CD4-positive, alpha-beta memory T cell (primary cell): ENCODE measurements at regions not wholly inside any gene's neighbourhood (a gene's known extent, or its start where the extent isn't known, plus 50 kb on each side); places are given as distances from the start of the nearest gene placed in this dataset.
"Not testable (repeated sequence)": the region's sequence is repeated elsewhere in the genome, so short reads cannot be mapped to it uniquely, and the experiment has no call there.

Experiments used
- CTCF ChIA-PET: fragments of 350-600 bp; sonication (Branson Sonifier 250); formaldehyde crosslinking; loops from one replicate; lab custom pipeline; 2021; ENCODE audit warnings: inconsistent platforms; ENCODE audit not compliant: partially characterized antibody; lab: Charles Lee
- POLR2A ChIA-PET: fragments of 350-600 bp; sonication (Branson Sonifier 250); formaldehyde crosslinking; loops from one replicate; lab custom pipeline; 2021; ENCODE audit not compliant: partially characterized antibody; lab: Charles Lee
- DNase-seq, 5 donors: peaks; one replicate each; pipeline versions ENCODE4 v3.0.0 to v3.0.0-alpha.2; 2020 to 2022; ENCODE audit warnings: mixed read lengths in 1 of 5
- H3K27ac ChIP-seq: one replicate; pipeline ENCODE4 v1.7.0; 2013; ENCODE audit warnings: low read depth, low read length
- H3K27me3 ChIP-seq: 2 replicates; pipeline ENCODE4 v1.7.0; 2013; ENCODE audit warnings: mild to moderate bottlenecking, low read length, moderate library complexity; ENCODE audit not compliant: insufficient read depth
- H3K36me3 ChIP-seq: 2 replicates; pipeline ENCODE4 v1.7.0; 2013; ENCODE audit warnings: mild to moderate bottlenecking, low read length, moderate library complexity; ENCODE audit not compliant: insufficient read depth
- H3K4me1 ChIP-seq: 2 replicates; pipeline ENCODE4 v1.7.0; 2013; ENCODE audit warnings: mild to moderate bottlenecking, low read length, moderate library complexity; ENCODE audit not compliant: insufficient read depth
- H3K4me3 ChIP-seq, 2 donors: one replicate each; pipeline ENCODE4 v1.7.0; 2013; ENCODE audit warnings: low read length in 2 of 2, mild to moderate bottlenecking in 1 of 2
- H3K9me3 ChIP-seq, 2 donors: one replicate each; pipeline ENCODE4 v1.7.0; 2013; ENCODE audit warnings: low read length in 2 of 2, control low read depth in 1 of 2; ENCODE audit not compliant: control insufficient read depth in 1 of 2
- H3K27ac Mint-ChIP-seq, 7 donors: one replicate each; pipeline ENCODE4 v1.8.0; 2020 to 2021; ENCODE audit warnings: mixed read lengths in 7 of 7, mild to moderate bottlenecking in 6 of 7, inconsistent platforms in 3 of 7, moderate library complexity in 3 of 7
- H3K27me3 Mint-ChIP-seq, 2 donors: one replicate each; pipeline ENCODE4 v1.8.0; 2020 to 2021; ENCODE audit warnings: mixed read lengths in 2 of 2
- H3K36me3 Mint-ChIP-seq, 2 donors: one replicate each; pipeline ENCODE4 v1.8.0; 2020 to 2021; ENCODE audit warnings: mixed read lengths in 2 of 2, inconsistent platforms in 1 of 2, mild to moderate bottlenecking in 1 of 2
- H3K4me1 Mint-ChIP-seq, 4 donors: one replicate each; pipeline ENCODE4 v1.8.0; 2020 to 2021; ENCODE audit warnings: mixed read lengths in 4 of 4, mild to moderate bottlenecking in 1 of 4
- H3K4me3 Mint-ChIP-seq, 8 donors: one replicate each; pipeline ENCODE4 v1.8.0; 2020 to 2021; ENCODE audit warnings: mixed read lengths in 8 of 8, mild to moderate bottlenecking in 7 of 8, moderate library complexity in 6 of 8, inconsistent platforms in 3 of 8
- H3K9me3 Mint-ChIP-seq, 8 donors: one replicate each; pipeline ENCODE4 v1.8.0; 2020 to 2021; ENCODE audit warnings: mixed read lengths in 8 of 8, mild to moderate bottlenecking in 5 of 8, inconsistent platforms in 3 of 8, moderate library complexity in 1 of 8
- intact Hi-C: fragments of 100-400 bp; cut with micrococcal nuclease; formaldehyde crosslinking; loops from one replicate; pipeline ENCODE4 v1.15.1; 2023

GRCh38 chr2:167333245-167333644, 445.0 kb downstream of the XIRP2 start:
- H3K36me3 Mint-ChIP-seq, result no peaks in the 10 kb centered on the region
- no peak overlapping the region for H3K27ac Mint-ChIP-seq
- ChIA-PET POLR2A (no interaction called here), CTCF (no interaction called here)
- H3K4me3 Mint-ChIP-seq, result no peak overlapping the region
- no peak for DNase-seq
- no peaks in the 10 kb centered on the region for H3K4me1 Mint-ChIP-seq
- Histone ChIP-seq H3K36me3 (no peaks in the 10 kb centered on the region), H3K9me3 (no peaks in the 10 kb centered on the region), H3K27ac (no peak overlapping the region), H3K4me3 (no peak overlapping the region), H3K4me1 (no peaks in the 10 kb centered on the region), H3K27me3 (no peaks in the 10 kb centered on the region)
- peaks cover 0 to 7% (median 1%) of the 10 kb centered on the region in 8 donors for H3K9me3 Mint-ChIP-seq
- intact Hi-C loops, result no loop called here
- H3K27me3 Mint-ChIP-seq, result peaks cover 0 to 2% of the 10 kb centered on the region in 2 donors

GRCh38 chr2:167332358-167332757, 444.1 kb downstream of the XIRP2 start:
- H3K4me3 ChIP-seq, result no peak overlapping the region
- Mint-ChIP-seq H3K27me3 (peaks cover 0 to 2% of the 10 kb centered on the region in 2 donors), H3K36me3 (no peaks in the 10 kb centered on the region), H3K27ac (no peak overlapping the region), H3K4me1 (no peaks in the 10 kb centered on the region), H3K4me3 (no peak overlapping the region), H3K9me3 (peaks cover 0 to 7% (median 1%) of the 10 kb centered on the region in 8 donors)
- no peaks in the 10 kb centered on the region for H3K9me3 ChIP-seq
- H3K27me3 ChIP-seq, result no peaks in the 10 kb centered on the region
- CTCF ChIA-PET, result no interaction called here
- intact Hi-C loops, result no loop called here
- H3K4me1 ChIP-seq, result no peaks in the 10 kb centered on the region
- no peaks in the 10 kb centered on the region for H3K36me3 ChIP-seq
- DNase-seq, result no peak
- POLR2A ChIA-PET, result no interaction called here
- H3K27ac ChIP-seq, result no peak overlapping the region

GRCh38 chr2:167331636-167332232, 443.5 kb downstream of the XIRP2 start:
- POLR2A ChIA-PET, result no interaction called here
- Mint-ChIP-seq H3K9me3 (peaks cover 0 to 7% (median 1%) of the 10 kb centered on the region in 8 donors), H3K36me3 (no peaks in the 10 kb centered on the region), H3K27me3 (peaks cover 0 to 2% of the 10 kb centered on the region in 2 donors), H3K4me1 (no peaks in the 10 kb centered on the region), H3K4me3 (no peak overlapping the region), H3K27ac (no peak overlapping the region)
- CTCF ChIA-PET, result no interaction called here
- Histone ChIP-seq H3K4me3 (no peak overlapping the region), H3K27me3 (no peaks in the 10 kb centered on the region), H3K36me3 (no peaks in the 10 kb centered on the region), H3K27ac (no peak overlapping the region), H3K4me1 (no peaks in the 10 kb centered on the region), H3K9me3 (no peaks in the 10 kb centered on the region)
- DNase-seq, result no peak
- intact Hi-C loops, result no loop called here

GRCh38 chr2:167328808-167329207, 440.5 kb downstream of the XIRP2 start:
- H3K27ac ChIP-seq, CTCF ChIA-PET, POLR2A ChIA-PET, H3K9me3 Mint-ChIP-seq, H3K36me3 ChIP-seq, H3K36me3 Mint-ChIP-seq, H3K27me3 Mint-ChIP-seq, H3K4me1 ChIP-seq, H3K4me1 Mint-ChIP-seq, DNase-seq, H3K4me3 Mint-ChIP-seq, H3K27ac Mint-ChIP-seq, intact Hi-C loops, H3K9me3 ChIP-seq, H3K27me3 ChIP-seq, H3K4me3 ChIP-seq: not testable (repeated sequence)

- intact Hi-C loops, result no loop called here
- Mint-ChIP-seq H3K9me3 (peaks cover 0 to 2% (median 0%) of the 10 kb centered on the region in 8 donors), H3K27me3 (no peaks in the 10 kb centered on the region), H3K27ac (no peak overlapping the region), H3K36me3 (no peaks in the 10 kb centered on the region), H3K4me1 (no peaks in the 10 kb centered on the region), H3K4me3 (no peak overlapping the region)
- Histone ChIP-seq H3K36me3 (no peaks in the 10 kb centered on the region), H3K9me3 (no peaks in the 10 kb centered on the region), H3K4me1 (no peaks in the 10 kb centered on the region), H3K27ac (no peak overlapping the region), H3K27me3 (no peaks in the 10 kb centered on the region), H3K4me3 (no peak overlapping the region)
- POLR2A ChIA-PET, result no interaction called here
- CTCF ChIA-PET, result no interaction called here
- no peak for DNase-seq
Observed at GRCh38 chr2:167322795-167323194, 434.5 kb downstream of the XIRP2 start.

- Histone ChIP-seq H3K4me3 (no peak overlapping the region), H3K27ac (no peak overlapping the region), H3K36me3 (no peaks in the 10 kb centered on the region), H3K4me1 (no peaks in the 10 kb centered on the region), H3K27me3 (no peaks in the 10 kb centered on the region), H3K9me3 (no peaks in the 10 kb centered on the region)
- CTCF ChIA-PET, result no interaction called here
- Mint-ChIP-seq H3K27me3 (no peaks in the 10 kb centered on the region), H3K4me3 (no peak overlapping the region), H3K4me1 (no peaks in the 10 kb centered on the region), H3K27ac (no peak overlapping the region), H3K9me3 (no peaks in the 10 kb centered on the region), H3K36me3 (no peaks in the 10 kb centered on the region)
- intact Hi-C loops, result no loop called here
- POLR2A ChIA-PET, result no interaction called here
- DNase-seq, result no peak
Observed at GRCh38 chr2:167318581-167318980, 430.3 kb downstream of the XIRP2 start.

GRCh38 chr2:167310442-167310841, 422.2 kb downstream of the XIRP2 start:
- no peak for DNase-seq
- intact Hi-C loops, result no loop called here
- Mint-ChIP-seq H3K4me1 (no peaks in the 10 kb centered on the region), H3K9me3 (no peaks in the 10 kb centered on the region), H3K27me3 (no peaks in the 10 kb centered on the region), H3K4me3 (no peak overlapping the region), H3K27ac (no peak overlapping the region), H3K36me3 (no peaks in the 10 kb centered on the region)
- Histone ChIP-seq H3K4me3 (no peak overlapping the region), H3K4me1 (no peaks in the 10 kb centered on the region), H3K9me3 (no peaks in the 10 kb centered on the region), H3K27ac (no peak overlapping the region), H3K27me3 (no peaks in the 10 kb centered on the region), H3K36me3 (no peaks in the 10 kb centered on the region)
- ChIA-PET CTCF (no interaction called here), POLR2A (no interaction called here)
